GM19395 (cell line): ENCODE measurements at regions not wholly inside any gene's neighbourhood (a gene's known extent, or its start where the extent isn't known, plus 50 kb on each side); places are given as distances from the start of the nearest gene placed in this dataset.
"Not testable (repeated sequence)": the region's sequence is repeated elsewhere in the genome, so short reads cannot be mapped to it uniquely, and the experiment has no call there.

ENCODE experiments used
- ATAC-seq: cut with Tn5 transposase; IDR thresholded peaks from one replicate; pipeline ENCODE4 v1.9.1; 2021; ENCODE audit warnings: mild to moderate bottlenecking, moderate library complexity; ENCODE audit not compliant: unreplicated experiment

DNA sequence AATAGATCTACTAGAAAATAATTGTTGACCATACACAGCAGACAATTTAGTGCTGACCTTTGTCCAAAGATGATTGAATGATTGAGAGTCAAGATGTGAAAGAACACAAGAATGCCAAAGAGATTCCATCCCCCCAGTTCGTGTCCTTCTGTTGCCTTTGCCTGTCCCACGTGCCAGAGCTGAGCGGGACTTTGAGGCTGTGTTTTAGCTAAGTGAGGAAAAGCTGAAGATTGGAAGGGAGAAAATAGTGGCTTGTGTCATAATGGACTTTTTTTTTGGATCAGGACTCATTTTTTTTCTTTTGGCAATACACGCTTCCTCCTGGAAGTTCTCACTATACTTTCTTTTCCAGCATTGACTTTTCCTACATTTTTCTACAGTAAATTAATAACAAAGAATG lies 206.6 kb upstream of the MDFIC2 start:
- ATAC-seq, result no peak

DNA sequence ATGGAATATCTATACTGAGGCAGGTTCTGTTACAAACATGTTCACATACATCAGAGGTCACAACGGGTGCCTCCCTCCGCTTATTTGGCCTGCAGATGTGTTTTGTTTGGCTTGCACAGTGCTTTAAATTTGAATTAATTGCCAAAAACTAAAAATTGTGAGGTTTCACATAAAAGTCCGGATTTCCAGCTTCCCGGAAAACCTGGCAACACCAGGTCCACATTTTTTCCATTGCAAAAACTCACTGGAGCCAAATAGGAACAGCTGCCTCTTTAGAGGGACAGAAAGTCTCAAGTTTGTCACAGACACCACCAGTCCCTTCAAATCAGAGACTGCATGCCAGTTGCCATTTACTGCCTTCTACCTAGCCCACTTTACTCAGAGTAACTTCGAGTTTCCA lies 205.9 kb upstream of the MDFIC2 start:
- no peak for ATAC-seq

DNA sequence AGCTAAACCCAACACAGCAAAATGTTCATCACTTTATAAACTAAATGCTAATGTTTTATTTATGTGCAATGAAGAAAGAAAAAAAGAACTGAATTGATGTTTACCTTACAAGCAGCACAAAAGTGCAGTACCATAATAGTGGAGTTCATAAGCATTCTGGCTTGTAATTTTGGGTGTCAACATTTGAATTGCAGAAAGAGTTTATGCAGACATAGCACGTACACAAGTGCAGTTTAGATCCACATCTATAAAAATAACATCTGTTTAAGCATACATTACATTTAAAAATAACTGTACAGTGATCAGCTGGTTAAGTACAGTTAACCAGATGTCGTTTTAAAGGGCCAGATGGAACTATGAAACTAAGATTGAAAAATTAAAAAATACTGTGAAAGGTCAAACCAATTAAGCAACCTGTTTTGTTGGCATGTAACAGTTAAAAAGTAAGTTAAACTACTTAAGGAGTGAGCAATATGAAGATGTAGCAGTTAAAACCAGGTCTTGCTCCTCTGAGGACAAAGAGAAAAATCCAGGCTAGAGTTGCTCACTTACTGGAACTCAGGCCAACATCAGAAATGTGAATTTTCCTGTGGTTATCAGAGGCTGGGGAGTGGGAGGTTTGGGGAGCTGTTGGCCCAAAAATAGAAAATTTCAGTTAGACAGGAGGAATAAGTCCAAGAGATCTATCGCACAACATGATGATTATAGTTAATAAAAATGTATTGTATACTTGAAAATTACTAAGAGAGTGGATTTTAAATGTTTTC lies 204.9 kb upstream of the MDFIC2 start:
- ATAC-seq, result no peak

DNA sequence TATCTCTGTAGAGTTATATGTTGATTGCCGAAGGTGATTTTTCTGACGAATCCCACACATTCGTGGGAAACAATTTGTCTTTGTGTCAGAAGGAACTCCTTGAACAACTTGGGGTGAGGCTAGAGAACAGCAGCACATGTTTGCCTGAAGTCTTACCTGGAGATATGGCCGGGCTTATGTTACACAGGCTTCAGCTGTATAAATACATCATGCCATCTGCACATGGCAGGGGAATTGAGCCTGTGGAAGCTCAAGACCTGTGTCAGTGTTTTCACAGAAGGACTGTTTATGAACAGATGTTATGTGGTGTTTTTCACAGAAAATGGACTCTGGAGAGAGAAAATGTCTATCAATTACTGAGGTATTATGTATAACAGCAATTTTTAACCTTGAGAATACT lies 203.6 kb upstream of the MDFIC2 start:
- ATAC-seq, result no peak

DNA sequence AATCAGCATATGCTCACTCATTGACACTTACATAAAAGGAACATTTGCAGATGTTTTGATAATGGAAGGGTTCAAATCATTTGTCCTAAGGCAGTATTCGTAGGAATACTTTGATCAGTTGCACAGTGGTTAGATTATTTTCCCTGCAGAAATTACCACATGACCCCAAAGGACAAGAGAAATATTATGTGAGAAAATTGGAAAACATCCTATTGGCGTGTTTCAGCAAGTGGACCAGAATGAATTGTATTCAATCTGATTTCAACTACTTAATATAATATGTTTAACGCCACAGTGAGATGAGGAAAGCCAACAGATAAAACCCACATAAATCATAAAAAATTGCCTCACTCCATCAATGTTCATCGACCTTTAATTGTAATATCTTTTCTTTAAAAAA lies 195.0 kb upstream of the MDFIC2 start:
- ATAC-seq, result no peak

DNA sequence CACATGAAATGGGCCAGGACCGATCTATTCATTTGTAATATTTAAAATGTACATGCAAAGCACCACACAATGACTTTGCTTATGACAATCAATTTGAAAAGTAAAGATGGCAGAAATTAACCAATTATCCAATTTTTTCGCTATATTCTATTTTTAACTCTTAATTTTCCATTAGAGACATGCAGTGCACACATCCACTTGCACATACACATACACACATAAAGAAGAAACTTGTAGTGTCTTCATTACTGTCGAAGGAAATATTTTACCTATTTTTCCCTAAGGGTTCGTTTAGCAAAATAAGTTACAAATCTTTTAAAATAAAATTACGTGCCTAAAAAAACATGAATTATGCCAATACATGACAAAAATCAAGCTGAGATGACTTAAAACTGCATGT lies 194.3 kb upstream of the MDFIC2 start:
- no peak for ATAC-seq

DNA sequence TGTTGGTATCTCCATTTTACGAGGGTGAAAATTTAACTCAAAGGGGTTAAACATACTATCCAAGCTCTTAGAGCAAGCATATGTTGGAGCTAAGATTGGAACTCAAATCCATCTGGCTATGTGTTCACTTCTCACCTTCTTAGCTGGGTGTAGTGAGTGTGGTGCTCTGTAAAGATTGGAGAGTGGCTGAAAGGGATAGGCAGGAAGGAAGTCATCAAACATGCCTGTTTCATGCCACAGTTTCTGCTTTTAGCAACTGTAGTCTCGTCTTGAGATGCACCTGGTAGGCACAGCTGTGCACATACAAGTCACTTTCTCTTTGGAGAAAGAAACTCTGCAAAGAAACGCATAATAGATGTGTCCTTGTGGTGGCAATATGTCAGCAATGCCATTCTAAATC lies 189.1 kb upstream of the MDFIC2 start:
- ATAC-seq, result no peak

DNA sequence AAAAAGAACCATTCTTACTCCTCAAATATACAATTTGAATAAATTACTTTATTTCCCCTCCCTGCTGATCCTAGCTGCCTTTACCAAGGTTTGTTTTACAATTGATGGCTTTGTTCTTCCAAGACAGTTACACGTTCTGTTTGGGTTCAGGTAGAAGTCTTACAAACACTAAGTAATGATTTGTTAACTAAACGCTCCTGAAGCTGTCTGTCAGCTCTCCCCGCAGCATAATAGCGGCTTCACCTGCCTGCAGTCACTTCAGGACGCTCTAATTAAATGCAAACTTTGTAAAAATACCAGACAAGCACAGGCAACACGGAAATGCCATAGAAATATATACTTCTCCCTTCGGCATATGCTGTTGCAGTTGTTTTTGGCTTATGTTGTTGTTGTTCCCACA lies 176.4 kb upstream of the MDFIC2 start:
- ATAC-seq, result no peak

DNA sequence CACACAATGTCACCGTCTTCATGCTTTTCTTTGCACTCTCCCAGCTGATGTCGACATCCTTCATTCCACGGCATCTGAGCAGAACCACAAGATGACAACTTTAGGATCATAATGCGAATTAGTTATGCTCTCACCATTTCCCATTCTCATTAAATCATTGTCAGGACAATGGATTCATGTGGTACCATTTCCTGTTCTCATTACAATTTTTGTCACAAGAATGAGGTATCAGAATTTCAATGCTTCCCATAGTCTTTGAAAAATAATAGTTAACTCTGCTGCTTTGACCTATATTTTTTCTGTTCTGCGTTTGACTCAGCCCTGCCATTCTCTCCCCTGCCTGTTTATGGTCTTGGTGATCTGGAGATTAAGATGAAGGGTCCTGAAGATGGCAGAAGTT lies 175.7 kb upstream of the MDFIC2 start:
- ATAC-seq, result no peak

DNA sequence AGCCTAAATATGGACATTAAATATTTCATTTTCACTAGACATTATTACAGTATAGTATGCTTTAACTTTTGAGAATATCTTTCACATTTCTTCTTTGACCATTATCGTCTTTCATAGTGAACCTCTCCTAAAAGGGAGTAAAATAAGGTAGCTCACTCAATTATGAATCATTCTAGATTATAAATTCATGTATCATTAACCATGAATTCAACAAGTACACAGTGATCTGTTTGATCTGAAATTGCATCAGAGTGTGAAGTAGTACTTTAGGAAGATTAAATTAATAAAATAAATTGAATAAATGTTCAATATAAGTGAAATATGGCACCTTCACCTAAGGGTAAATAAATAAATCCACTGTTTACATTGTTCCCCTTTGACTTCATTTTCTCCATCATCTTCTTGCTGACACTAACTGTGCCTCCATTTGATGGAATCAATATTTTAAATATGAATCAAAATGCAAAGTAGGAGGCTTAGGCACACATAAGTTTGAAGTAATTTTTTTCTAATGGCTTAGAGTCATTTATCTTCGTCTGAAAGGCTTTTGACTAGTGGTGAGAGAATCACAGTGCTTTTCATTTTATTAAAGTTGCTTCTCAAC lies 174.1 kb upstream of the MDFIC2 start:
- ATAC-seq, result no peak

DNA sequence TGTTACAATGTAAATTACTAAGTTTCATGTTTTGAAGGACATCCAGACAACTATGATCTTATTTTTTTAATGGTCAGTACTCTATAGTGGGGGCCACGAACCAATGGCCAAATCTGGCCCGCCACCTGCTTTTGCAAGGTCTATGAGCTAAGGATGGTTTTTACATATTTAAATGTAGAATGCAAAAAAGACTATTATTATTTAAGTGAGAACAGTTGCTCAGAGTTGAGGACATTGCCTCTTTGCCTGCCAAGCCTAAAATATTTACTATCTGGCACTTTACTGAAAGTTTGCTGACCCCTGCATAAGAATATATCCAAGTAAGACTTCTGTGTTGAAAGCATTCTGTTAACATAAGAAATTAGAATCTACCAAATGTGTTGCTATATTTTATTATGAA lies 163.7 kb upstream of the MDFIC2 start:
- ATAC-seq, result no peak

DNA sequence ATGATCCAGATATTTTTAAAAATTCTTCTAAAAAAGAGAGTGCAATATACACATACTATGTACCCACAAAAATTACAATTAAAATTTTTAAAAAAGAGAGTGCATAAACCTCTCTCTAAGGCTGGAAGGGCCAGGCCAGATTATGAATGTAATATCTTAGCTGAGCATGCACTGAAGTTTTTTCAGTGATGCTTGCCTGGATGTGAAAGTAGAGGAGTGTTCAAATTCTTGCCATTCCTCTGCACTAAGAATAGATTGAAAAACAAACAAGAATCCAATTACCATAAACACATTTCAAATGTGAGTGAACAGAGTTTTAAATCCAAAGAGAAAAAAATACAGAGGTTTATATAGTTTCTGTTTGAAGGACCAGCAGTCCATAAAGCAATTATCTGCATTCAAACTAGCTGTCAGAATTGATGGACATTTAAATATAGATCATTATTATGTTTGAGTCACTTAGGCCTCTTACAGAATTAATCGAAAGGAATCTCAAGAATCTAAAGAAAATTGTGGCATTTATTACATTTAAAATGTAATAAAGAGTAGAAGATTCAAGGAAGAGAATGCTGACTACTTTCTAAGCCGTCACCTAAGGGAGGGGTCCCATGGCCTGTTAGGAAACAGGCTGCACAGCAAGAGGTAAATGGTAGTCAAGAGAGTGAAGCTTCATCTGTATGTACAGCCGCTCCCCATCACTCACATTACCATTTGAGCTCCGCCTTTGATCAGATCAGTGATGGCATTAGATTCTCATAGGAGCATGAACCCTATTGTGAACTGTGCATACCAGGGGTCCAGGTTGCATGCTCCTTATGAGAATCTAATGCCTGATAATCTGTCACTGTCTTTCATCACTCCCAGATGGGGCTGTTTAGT lies 159.3 kb upstream of the MDFIC2 start:
- no peak for ATAC-seq

DNA sequence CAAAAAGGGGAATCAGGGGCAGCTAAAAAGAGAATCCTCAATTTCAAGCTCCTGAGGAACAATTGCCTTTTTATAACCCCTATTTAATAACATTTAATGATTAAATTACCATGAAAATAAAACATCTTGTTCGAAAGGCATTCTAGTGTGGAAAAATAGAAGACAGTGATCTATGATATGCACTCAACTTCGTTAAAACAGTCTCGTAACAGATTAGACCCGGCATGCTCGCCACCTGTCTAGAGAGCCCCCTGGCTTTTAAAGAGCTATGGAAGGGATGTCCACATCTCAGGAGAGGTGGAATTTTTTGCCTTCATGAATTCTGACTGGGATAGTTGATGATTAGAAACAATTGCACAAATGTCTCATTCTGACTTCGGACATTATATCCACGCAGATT lies 153.7 kb upstream of the MDFIC2 start:
- no peak for ATAC-seq

DNA sequence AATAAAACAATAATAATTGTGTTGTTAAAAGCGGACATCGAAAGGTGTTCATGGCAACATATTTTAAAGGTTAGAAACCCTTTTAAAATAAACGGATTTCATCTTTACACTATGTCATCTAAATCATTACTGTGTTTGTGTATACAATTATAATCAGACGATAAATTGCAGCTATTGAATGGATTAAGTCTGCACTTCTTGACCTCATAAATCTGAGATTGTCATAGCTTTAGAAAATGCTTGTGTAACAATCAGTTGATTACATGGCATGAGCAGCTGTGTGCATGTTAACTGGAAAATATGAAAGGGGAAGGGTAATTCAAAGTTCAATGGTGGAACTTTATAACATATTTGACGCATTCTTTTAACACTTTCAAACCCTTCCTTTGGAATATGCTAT lies 152.4 kb upstream of the MDFIC2 start:
- ATAC-seq, result no peak

DNA sequence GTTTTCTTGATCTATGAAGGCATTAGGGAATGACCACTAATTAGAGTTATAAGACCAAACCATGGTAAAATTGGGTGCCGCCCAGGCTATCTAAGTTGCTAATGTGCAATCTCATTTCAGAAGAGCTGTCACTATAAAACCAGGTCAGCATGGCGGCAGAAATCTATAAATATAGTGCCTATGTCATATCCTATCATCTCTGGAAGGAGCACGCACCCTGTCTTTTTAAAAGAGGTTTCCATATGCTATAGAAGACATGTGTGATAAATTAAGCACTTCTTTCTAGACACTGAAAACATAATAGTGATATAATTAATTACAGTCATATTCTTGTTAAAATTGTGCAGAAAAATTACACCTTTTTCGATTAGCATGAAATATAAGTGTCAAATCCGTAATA lies 152.0 kb upstream of the MDFIC2 start:
- no peak for ATAC-seq

DNA sequence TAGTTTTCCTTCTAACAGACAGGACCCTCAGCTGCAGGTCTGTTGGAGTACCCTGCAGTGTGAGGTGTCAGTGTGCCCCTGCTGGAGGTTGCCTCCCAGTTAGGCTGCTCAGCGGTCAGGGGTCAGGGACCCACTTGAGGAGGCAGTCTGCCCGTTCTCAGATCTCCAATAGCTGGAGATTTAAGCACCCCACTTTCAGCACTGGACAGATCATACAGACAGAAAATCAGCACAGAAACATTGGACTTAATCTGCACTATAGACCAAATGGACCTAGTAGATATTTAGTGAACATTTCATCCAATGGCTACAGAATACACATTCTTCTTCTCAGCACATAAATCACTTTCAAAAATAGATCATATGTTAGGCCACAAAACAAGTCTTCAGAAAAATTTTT lies 137.8 kb upstream of the MDFIC2 start:
- not testable (repeated sequence) for ATAC-seq

DNA sequence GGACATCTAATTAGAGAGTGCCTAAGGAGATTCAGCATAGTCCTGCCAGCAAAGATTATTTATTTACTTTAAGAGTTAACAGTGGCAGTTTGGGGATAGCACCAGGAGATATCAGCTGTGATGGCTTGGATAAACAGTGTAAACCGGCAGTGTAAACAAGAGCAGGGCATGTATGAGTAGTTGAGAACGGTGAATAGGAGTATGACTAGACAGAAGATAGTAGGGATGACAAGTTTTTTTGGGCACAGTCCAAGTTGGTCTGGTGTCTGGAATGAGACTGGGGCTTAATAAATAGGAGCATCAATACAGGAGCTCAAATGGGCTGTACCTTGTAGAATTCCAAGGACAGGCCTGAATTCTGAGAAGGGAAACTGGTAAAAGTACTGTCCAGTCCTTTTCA lies 123.0 kb upstream of the MDFIC2 start:
- ATAC-seq, result not testable (repeated sequence)

DNA sequence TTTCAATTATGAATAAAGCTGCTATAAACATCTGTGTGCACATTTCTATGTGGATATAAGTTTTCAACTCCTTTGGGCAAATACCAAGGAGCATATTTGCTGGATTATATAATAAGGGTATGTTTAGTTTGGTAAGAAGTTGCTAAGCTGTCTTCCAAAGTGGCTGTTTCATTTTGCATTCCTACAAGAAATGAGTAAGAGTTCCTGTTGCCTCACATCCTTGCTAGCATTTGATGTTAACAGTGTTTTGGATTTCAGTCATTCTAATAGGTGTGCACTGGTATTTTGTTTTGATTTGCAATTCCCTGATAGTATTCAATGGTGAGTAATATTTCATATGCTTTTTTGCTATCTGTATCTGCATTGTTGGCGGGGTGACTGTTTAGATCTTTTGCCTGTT lies 120.7 kb upstream of the MDFIC2 start:
- ATAC-seq, result no peak

DNA sequence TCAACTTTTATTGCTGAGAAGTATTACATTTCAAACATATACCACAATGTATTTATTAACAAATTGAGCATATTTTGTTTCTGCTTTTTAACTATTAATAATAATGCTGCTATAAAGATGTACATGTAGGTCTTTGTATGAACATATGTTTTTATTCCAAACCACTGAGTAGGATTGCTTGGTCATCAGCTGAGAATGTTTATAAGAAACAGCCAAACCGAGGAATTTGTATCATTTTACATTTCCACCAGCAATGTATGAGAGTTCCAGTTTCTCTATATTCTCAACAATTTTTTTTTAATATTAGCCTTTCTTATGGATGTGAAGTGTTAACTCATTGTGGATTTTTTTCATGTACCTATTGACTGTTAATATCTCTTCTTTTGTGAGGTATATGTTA lies 119.5 kb upstream of the MDFIC2 start:
- no peak for ATAC-seq

DNA sequence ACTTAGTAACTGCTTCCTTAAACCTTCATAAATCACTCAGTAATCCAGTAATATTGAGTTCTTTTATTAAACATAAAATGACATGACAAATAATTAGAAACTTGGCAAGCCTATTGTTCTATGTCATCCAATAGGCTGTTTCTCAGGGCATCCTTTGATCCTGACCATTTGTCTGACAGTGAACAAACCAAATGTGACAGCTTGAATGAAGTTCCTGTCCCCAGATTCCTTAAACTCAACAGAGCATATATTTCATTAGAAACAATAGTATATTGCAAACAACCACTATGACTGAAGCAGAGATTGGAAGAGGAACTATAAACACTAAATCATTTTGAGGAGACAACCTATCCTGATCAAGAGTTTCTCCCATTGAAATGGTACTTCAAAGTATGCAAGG lies 113.6 kb upstream of the MDFIC2 start:
- ATAC-seq, result no peak

DNA sequence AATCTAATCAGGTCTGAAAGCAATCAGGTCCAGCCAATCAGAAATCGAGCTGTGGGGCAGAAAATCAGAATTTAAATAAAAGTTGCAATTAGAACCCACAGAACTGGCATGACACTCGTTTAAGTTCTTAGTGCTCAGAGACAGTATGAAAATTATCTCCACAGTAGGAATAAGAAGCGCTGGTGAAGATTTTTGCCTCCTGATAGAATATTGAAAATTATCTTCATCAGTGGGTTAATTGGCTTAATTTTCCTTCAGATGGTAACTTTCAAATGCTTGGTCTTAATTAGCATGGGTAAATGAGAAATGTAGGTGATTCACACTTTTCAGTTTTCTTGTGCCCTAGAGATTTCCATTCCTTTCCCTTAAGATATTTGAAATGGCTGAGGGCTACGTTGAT lies 109.1 kb upstream of the MDFIC2 start:
- no peak for ATAC-seq

DNA sequence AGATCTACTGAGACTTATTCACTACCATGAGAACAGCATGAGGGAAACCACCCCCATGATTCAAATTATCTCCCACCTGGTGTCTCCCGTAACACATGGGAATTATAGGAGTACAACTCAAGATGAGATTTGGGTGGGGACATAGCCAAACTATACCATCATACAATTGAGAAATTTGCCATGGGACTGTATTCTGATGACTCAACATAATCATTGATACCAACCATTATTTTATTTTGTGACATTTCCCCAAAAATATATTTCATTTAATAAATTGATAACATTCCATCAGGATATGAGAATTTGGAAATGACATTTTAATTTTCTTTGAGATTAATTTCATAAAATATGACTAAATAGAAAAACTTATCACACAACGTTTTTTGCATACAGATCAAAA lies 96.6 kb upstream of the MDFIC2 start:
- no peak for ATAC-seq
